ENCODE measurements at regions not wholly inside any gene's neighbourhood (a gene's known extent, or its start where the extent isn't known, plus 50 kb on each side); places are given as distances from the start of the nearest gene placed in this dataset.

- TF ChIP-seq POLR2A (IDR thresholded peaks at IDR 0.05): no peak
- no peak for TF ChIP-seq CTCF (IDR thresholded peaks at IDR 0.05)
These were observed 1550.3 kb upstream of the LRRTM3 start for GRCh38 chr10:65375528-65375927.

Data from Peyer's patch (tissue), 4 donors.